GM23338 (cell line): ENCODE measurements at regions not wholly inside any gene's neighbourhood (a gene's known extent, or its start where the extent isn't known, plus 50 kb on each side); places are given as distances from the start of the nearest gene placed in this dataset.

ENCODE experiments used
- ATAC-seq: fragments of 200-7000 bp; cut with Tn5 transposase; 3 replicates; pipeline ENCODE4 v1.9.1; 2020
- DNase-seq: peaks from one replicate; pipeline ENCODE4 v3.0.0-alpha.2; 2015; ENCODE audit warnings: low spot score
- H2AFZ ChIP-seq: fragments of 200-600 bp; sonication (generic); 2 replicates; pipeline ENCODE4 v1.8.0; 2016; ENCODE audit warnings: antibody characterized with exemption, mild to moderate bottlenecking, moderate library complexity
- H3F3A ChIP-seq: fragments of 200-600 bp; sonication (generic); replicated peaks from 2 replicates; pipeline ENCODE4 v1.8.0; 2017; ENCODE audit warnings: antibody characterized with exemption, mixed run types, low read depth
- H3K27ac ChIP-seq: fragments of 200-600 bp; sonication (generic); 2 replicates; pipeline ENCODE4 v1.6.1; 2016; ENCODE audit warnings: low read depth
- H3K27me3 ChIP-seq: fragments of 200-600 bp; sonication (generic); 2 replicates; pipeline ENCODE4 v1.8.0; 2016; ENCODE audit warnings: mild to moderate bottlenecking, mixed run types, moderate library complexity; ENCODE audit not compliant: insufficient read depth
- H3K36me3 ChIP-seq: fragments of 200-600 bp; sonication (generic); 2 replicates; pipeline ENCODE4 v1.8.0; 2016; ENCODE audit warnings: mild to moderate bottlenecking; ENCODE audit not compliant: insufficient read depth
- H3K4me1 ChIP-seq: fragments of 200-600 bp; sonication (generic); 2 replicates; pipeline ENCODE4 v1.8.0; 2016; ENCODE audit warnings: mild to moderate bottlenecking, moderate library complexity; ENCODE audit not compliant: insufficient read depth
- H3K4me2 ChIP-seq: fragments of 200-600 bp; sonication (generic); 2 replicates; pipeline ENCODE4 v1.7.1; 2017; ENCODE audit warnings: mixed run types
- H3K4me3 ChIP-seq: fragments of 200-600 bp; sonication (generic); 2 replicates; pipeline ENCODE4 v1.6.1; 2016; ENCODE audit warnings: mixed run types
- H3K79me2 ChIP-seq: fragments of 200-600 bp; sonication (generic); replicated peaks from 2 replicates; pipeline ENCODE4 v1.8.0; 2017; ENCODE audit warnings: mild to moderate bottlenecking; ENCODE audit not compliant: insufficient read depth
- H3K9me2 ChIP-seq: fragments of 200-600 bp; sonication (generic); 2 replicates; pipeline ENCODE4 v1.8.0; 2017; ENCODE audit not compliant: insufficient read depth
- H4K20me1 ChIP-seq: fragments of 200-600 bp; sonication (generic); replicated peaks from 2 replicates; pipeline ENCODE4 v1.8.0; 2017; ENCODE audit warnings: mild to moderate bottlenecking; ENCODE audit not compliant: insufficient read depth
- H3K27ac Mint-ChIP-seq: 2 replicates; pipeline ENCODE4 v1.8.0; 2020; ENCODE audit warnings: inconsistent platforms, mild to moderate bottlenecking, moderate library complexity, mixed read lengths
- H3K27me3 Mint-ChIP-seq: 3 replicates; pipeline ENCODE4 v1.8.0; 2022; ENCODE audit warnings: low read depth, mild to moderate bottlenecking, moderate library complexity, mixed read lengths, inconsistent platforms; ENCODE audit not compliant: insufficient read depth, poor library complexity
- H3K36me3 Mint-ChIP-seq: 3 replicates; pipeline ENCODE4 v1.8.0; 2021; ENCODE audit warnings: low read depth, mild to moderate bottlenecking, inconsistent platforms, moderate library complexity, mixed read lengths
- H3K4me1 Mint-ChIP-seq: 3 replicates; pipeline ENCODE4 v1.8.0; 2020; ENCODE audit warnings: mild to moderate bottlenecking, inconsistent platforms, mixed read lengths
- H3K4me3 Mint-ChIP-seq: 3 replicates; pipeline ENCODE4 v1.8.0; 2021; ENCODE audit warnings: moderate library complexity, mild to moderate bottlenecking, inconsistent platforms, mixed read lengths
- H3K9me3 Mint-ChIP-seq: 3 replicates; pipeline ENCODE4 v1.8.0; 2020; ENCODE audit warnings: moderate library complexity, mild to moderate bottlenecking, inconsistent platforms, mixed read lengths
- CREB1 ChIP-seq: fragments of 250-450 bp; sonication (Bioruptor Pico); IDR thresholded peaks from 2 replicates; pipeline ENCODE4 v1.5.0; 2020; ENCODE audit warnings: low read depth, mild to moderate bottlenecking, moderate library complexity
- EZH2phosphoT487 ChIP-seq: fragments of 200-600 bp; sonication (generic); IDR thresholded peaks from one replicate; pipeline ENCODE4 v1.8.1; 2018; ENCODE audit warnings: antibody characterized with exemption; ENCODE audit not compliant: unreplicated experiment
- JUNB ChIP-seq: IDR thresholded peaks from one replicate; pipeline ENCODE4 v1.6.1; 2016; ENCODE audit warnings: antibody characterized with exemption; ENCODE audit not compliant: unreplicated experiment
- NANOG ChIP-seq: IDR thresholded peaks from 2 replicates; pipeline ENCODE4 v1.6.1; 2016; ENCODE audit warnings: antibody characterized with exemption, borderline replicate concordance
- STAT1 ChIP-seq: IDR thresholded peaks from one replicate; pipeline ENCODE4 v1.6.1; 2016; ENCODE audit warnings: antibody characterized with exemption; ENCODE audit not compliant: unreplicated experiment
- ZNF114 ChIP-seq: fragments of 250-450 bp; sonication (Bioruptor Pico); IDR thresholded peaks from 2 replicates; pipeline ENCODE4 v1.5.0; 2020; ENCODE audit warnings: mild to moderate bottlenecking, moderate library complexity
- ZNF331 ChIP-seq: fragments of 250-450 bp; sonication (Bioruptor Pico); IDR thresholded peaks from 2 replicates; pipeline ENCODE4 v1.5.0; 2020; ENCODE audit warnings: low read depth, mild to moderate bottlenecking, moderate library complexity
- TF ChIP-seq, protein P1 (sequence below): IDR thresholded peaks from 2 replicates; pipeline ENCODE4 v1.6.1; 2016; ENCODE audit warnings: antibody characterized with exemption
- TF ChIP-seq, protein P2 (sequence below), 2 experiments: fragments of 200-600 bp in 1 of 2; sonication (generic) in 1 of 2; conservative IDR thresholded peaks; 2 replicates each; pipeline versions ENCODE4 v1.5.1 to v1.6.1; 2016 to 2017; ENCODE audit warnings: antibody characterized with exemption in 2 of 2, low read depth in 2 of 2, mild to moderate bottlenecking in 2 of 2, moderate library complexity in 1 of 2

DNA sequence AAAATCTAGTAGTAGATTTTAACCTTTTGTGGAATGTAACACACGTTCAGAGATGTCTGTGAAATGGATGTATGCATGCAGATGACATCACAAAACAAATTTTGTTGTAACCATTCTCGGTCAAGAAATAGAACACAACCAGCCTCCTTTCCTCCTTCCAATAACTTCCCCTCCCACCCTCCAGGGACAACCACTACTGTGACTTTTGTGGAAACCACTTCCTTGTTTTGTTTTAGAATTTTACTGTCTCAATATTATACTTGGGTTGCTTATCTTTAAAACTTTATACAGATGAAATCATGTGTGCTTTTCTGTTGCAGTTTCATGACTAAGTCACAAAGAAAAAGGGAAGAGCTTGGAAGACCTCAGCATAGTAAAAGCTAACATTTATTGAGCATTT lies 189.4 kb upstream of the NCAM1 start:
- no peak overlapping the region for H3K4me3 Mint-ChIP-seq
- no peak for ATAC-seq
- peaks cover 7% of the 10 kb centered on the region for H3K27me3 Mint-ChIP-seq

DNA sequence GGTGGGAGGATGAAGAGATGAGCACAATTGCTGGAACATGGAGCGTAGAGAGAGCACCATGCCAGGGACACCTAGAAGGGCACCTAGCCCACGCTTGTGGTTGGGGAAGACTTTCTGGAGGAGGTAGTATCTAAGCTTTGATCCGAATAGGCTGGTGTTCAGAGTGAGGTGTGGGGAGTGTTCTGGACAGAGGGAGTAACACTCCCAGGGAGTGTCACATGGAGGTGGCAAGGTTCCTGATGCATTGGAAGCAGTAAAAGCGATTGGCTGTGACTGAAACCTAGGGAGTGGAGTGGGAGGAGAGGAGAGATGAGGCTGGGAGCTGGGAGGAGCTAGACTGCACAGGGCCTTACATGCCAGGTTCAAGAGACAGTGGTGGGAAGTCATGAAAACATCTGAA lies 188.0 kb upstream of the NCAM1 start:
- no peaks in the 10 kb centered on the region; the same call in 2 of the 3 replicates for H3K9me3 Mint-ChIP-seq
- no peaks in the 10 kb centered on the region for H3K27me3 ChIP-seq
- H3K79me2 ChIP-seq, result no peaks in the 10 kb centered on the region
- no peak overlapping the region for H3K4me3 ChIP-seq
- H3K9me2 ChIP-seq, result no peaks in the 10 kb centered on the region; the same call in 1 of the 2 replicates
- H2AFZ ChIP-seq, result no peak overlapping the region
- H3K27me3 Mint-ChIP-seq, result peaks cover 7% of the 10 kb centered on the region
- no peaks in the 10 kb centered on the region for H4K20me1 ChIP-seq
- H3K4me2 ChIP-seq, result no peak overlapping the region
- H3K27ac Mint-ChIP-seq, result no peak overlapping the region
- H3K4me3 Mint-ChIP-seq, result no peak overlapping the region
- ATAC-seq (no peak), DNase-seq (no peak)
- H3K36me3 Mint-ChIP-seq, result no peaks in the 10 kb centered on the region
- no peaks in the 10 kb centered on the region for H3K4me1 ChIP-seq
- no peaks in the 10 kb centered on the region for H3K36me3 ChIP-seq
- H3F3A ChIP-seq, result no peaks in the 10 kb centered on the region
- no peak overlapping the region for H3K27ac ChIP-seq
- H3K4me1 Mint-ChIP-seq, result no peaks in the 10 kb centered on the region
- TF ChIP-seq ZNF331 (CRISPR knock-in tag) (no peak), STAT1 (no peak), CREB1 (CRISPR knock-in tag) (no peak), NANOG (no peak), JUNB (no peak), EZH2phosphoT487 (no peak), ZNF114 (CRISPR knock-in tag) (no peak)
- TF ChIP-seq, protein P1, sequence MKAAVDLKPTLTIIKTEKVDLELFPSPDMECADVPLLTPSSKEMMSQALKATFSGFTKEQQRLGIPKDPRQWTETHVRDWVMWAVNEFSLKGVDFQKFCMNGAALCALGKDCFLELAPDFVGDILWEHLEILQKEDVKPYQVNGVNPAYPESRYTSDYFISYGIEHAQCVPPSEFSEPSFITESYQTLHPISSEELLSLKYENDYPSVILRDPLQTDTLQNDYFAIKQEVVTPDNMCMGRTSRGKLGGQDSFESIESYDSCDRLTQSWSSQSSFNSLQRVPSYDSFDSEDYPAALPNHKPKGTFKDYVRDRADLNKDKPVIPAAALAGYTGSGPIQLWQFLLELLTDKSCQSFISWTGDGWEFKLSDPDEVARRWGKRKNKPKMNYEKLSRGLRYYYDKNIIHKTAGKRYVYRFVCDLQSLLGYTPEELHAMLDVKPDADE, result no peak
- TF ChIP-seq, protein P2, sequence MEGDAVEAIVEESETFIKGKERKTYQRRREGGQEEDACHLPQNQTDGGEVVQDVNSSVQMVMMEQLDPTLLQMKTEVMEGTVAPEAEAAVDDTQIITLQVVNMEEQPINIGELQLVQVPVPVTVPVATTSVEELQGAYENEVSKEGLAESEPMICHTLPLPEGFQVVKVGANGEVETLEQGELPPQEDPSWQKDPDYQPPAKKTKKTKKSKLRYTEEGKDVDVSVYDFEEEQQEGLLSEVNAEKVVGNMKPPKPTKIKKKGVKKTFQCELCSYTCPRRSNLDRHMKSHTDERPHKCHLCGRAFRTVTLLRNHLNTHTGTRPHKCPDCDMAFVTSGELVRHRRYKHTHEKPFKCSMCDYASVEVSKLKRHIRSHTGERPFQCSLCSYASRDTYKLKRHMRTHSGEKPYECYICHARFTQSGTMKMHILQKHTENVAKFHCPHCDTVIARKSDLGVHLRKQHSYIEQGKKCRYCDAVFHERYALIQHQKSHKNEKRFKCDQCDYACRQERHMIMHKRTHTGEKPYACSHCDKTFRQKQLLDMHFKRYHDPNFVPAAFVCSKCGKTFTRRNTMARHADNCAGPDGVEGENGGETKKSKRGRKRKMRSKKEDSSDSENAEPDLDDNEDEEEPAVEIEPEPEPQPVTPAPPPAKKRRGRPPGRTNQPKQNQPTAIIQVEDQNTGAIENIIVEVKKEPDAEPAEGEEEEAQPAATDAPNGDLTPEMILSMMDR (conservative IDR thresholded peaks at IDR 0.05; ENCODE audit: low read depth in 2 of 2), result no peak

More for the DNA sequence above, 189.4 kb upstream of the NCAM1 start:
- Histone ChIP-seq H3K9me2 (no peaks in the 10 kb centered on the region; the same call in 1 of the 2 replicates), H3F3A (no peaks in the 10 kb centered on the region), H3K79me2 (no peaks in the 10 kb centered on the region), H2AFZ (no peak overlapping the region), H3K4me1 (no peaks in the 10 kb centered on the region), H3K27ac (no peak overlapping the region), H4K20me1 (no peaks in the 10 kb centered on the region), H3K27me3 (no peaks in the 10 kb centered on the region), H3K36me3 (no peaks in the 10 kb centered on the region), H3K4me2 (no peak overlapping the region), H3K4me3 (no peak overlapping the region)
- H3K27ac Mint-ChIP-seq, result no peak overlapping the region
- no peak for DNase-seq
- H3K9me3 Mint-ChIP-seq, result no peaks in the 10 kb centered on the region; the same call in 2 of the 3 replicates
- H3K36me3 Mint-ChIP-seq, result no peaks in the 10 kb centered on the region
- no peaks in the 10 kb centered on the region for H3K4me1 Mint-ChIP-seq
- no peak for TF ChIP-seq ZNF331 (CRISPR knock-in tag)
- TF ChIP-seq, protein P2 (conservative IDR thresholded peaks at IDR 0.05; ENCODE audit: low read depth in 2 of 2), result no peak
